ENCODE measurements at regions not wholly inside any gene's neighbourhood (a gene's known extent, or its start where the extent isn't known, plus 50 kb on each side); places are given as distances from the start of the nearest gene placed in this dataset.

DNA sequence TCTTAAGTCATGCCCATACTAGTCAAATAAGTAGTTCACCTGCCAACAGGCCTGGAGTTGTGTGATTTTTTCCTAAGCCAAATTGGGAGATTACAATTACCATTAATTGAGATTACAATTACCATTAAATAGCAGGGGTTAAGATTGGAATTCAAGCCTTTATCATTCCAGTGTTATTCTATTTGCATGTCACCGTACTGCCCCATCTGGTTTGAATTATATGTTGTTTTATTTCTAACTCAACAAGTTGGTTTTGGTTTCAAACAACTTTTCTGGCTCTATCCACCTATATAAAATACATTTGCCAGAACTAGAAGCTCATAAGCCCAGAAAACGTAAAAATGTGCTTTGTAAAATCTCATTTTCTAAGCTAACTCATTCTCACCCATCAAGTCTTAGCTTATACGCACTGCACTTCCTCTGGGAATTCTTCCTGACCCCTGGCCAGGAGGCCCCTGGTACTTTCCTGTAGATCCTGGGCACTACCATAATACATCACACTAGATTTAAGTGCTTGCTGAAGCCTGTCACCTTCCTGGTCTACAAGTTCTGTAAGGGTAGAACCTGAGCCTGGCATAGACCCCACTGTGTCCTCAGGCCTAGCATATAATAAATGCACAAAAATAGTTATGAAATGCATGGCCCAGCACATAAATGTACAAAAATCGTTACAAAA lies 242.0 kb upstream of the TRPM3 start:
- POLR2A ChIA-PET (ENCODE audit: unreplicated experiment) = no interaction called here
- Histone ChIP-seq H4K20me1 (ENCODE audit: low read length) (no peaks in the 10 kb centered on the region), H3K9me2 (replicated peaks; ENCODE audit: low read length) (no peaks in the 10 kb centered on the region), H3K4me2 (ENCODE audit: low read length) (no peak overlapping the region), H3K27ac (ENCODE audit: low read length) (no peak overlapping the region), H3K27me3 (ENCODE audit: low read length) (no peaks in the 10 kb centered on the region), H3K9me3 (ENCODE audit: low read length) (no peaks in the 10 kb centered on the region), H2AFZ (ENCODE audit: low read length) (no peak overlapping the region), H3K4me3 (ENCODE audit: low read length) (no peak overlapping the region), H3K79me2 (ENCODE audit: low read length) (no peaks in the 10 kb centered on the region), H3K4me1 (ENCODE audit: insufficient read depth, low read length) (no peaks in the 10 kb centered on the region), H3K9ac (ENCODE audit: low read length) (no peak overlapping the region), H3F3A (ENCODE audit: low read length, unreplicated experiment) (no peaks in the 10 kb centered on the region), H3K36me3 (ENCODE audit: low read depth, low read length) (no peaks in the 10 kb centered on the region)
- intact Hi-C loops (cut with micrococcal nuclease) = no loop called here
- ATAC-seq (no peak), DNase-seq (no peak)
- TF ChIP-seq, protein P1, sequence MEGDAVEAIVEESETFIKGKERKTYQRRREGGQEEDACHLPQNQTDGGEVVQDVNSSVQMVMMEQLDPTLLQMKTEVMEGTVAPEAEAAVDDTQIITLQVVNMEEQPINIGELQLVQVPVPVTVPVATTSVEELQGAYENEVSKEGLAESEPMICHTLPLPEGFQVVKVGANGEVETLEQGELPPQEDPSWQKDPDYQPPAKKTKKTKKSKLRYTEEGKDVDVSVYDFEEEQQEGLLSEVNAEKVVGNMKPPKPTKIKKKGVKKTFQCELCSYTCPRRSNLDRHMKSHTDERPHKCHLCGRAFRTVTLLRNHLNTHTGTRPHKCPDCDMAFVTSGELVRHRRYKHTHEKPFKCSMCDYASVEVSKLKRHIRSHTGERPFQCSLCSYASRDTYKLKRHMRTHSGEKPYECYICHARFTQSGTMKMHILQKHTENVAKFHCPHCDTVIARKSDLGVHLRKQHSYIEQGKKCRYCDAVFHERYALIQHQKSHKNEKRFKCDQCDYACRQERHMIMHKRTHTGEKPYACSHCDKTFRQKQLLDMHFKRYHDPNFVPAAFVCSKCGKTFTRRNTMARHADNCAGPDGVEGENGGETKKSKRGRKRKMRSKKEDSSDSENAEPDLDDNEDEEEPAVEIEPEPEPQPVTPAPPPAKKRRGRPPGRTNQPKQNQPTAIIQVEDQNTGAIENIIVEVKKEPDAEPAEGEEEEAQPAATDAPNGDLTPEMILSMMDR (conservative IDR thresholded peaks at IDR 0.05; ENCODE audit: low read depth, low read length) = no peak
- no peak for TF ChIP-seq EZH2 (IDR thresholded peaks at IDR 0.05; ENCODE audit: low read length, unreplicated experiment)
- no peak for TF ChIP-seq EZH2phosphoT487 (IDR thresholded peaks at IDR 0.05; ENCODE audit: borderline replicate concordance, low read length)
- BruUV-seq (replicated peaks) = no TSS peak
- CTCF ChIA-PET = no interaction called here

DNA sequence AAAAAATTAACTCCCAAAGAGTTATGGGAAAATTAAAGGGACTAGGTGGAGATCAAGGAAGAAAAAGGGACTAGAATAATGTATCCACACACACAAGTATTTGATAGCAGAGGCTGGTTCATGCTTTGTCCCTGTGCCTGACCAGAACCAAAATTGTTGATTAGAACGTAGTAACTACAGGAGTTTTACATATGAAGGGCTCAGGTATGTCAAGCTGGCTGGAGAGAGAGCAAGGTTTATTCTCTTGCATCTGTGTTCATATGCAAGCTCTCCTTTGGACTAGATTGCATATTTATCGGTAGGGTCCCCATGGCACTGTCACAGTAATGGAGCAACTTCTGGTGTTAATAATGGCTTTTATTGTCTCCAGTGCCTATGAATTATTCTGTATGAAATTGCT lies 239.9 kb upstream of the TRPM3 start:
- H4K20me1 ChIP-seq (ENCODE audit: low read length) = no peaks in the 10 kb centered on the region
- ATAC-seq (no peak), DNase-seq (no peak)
- no peaks in the 10 kb centered on the region for H3K9me3 ChIP-seq (ENCODE audit: low read length)
- intact Hi-C loops (cut with micrococcal nuclease) = no loop called here
- H2AFZ ChIP-seq (ENCODE audit: low read length) = no peak overlapping the region
- H3K36me3 ChIP-seq (ENCODE audit: low read depth, low read length) = no peaks in the 10 kb centered on the region
- no peak for TF ChIP-seq EZH2phosphoT487 (IDR thresholded peaks at IDR 0.05; ENCODE audit: borderline replicate concordance, low read length)
- no peaks in the 10 kb centered on the region for H3K27me3 ChIP-seq (ENCODE audit: low read length)
- no peaks in the 10 kb centered on the region for H3K4me1 ChIP-seq (ENCODE audit: insufficient read depth, low read length)
- no peaks in the 10 kb centered on the region for H3K9me2 ChIP-seq (replicated peaks; ENCODE audit: low read length)
- H3K79me2 ChIP-seq (ENCODE audit: low read length) = no peaks in the 10 kb centered on the region
- no peak overlapping the region for H3K9ac ChIP-seq (ENCODE audit: low read length)
- H3K27ac ChIP-seq (ENCODE audit: low read length) = no peak overlapping the region
- no peak overlapping the region for H3K4me2 ChIP-seq (ENCODE audit: low read length)
- CTCF ChIA-PET = no interaction called here
- POLR2A ChIA-PET (ENCODE audit: unreplicated experiment) = no interaction called here
- BruUV-seq (replicated peaks) = no TSS peak
- H3K4me3 ChIP-seq (ENCODE audit: low read length) = no peak overlapping the region
- no peaks in the 10 kb centered on the region for H3F3A ChIP-seq (ENCODE audit: low read length, unreplicated experiment)

DNA sequence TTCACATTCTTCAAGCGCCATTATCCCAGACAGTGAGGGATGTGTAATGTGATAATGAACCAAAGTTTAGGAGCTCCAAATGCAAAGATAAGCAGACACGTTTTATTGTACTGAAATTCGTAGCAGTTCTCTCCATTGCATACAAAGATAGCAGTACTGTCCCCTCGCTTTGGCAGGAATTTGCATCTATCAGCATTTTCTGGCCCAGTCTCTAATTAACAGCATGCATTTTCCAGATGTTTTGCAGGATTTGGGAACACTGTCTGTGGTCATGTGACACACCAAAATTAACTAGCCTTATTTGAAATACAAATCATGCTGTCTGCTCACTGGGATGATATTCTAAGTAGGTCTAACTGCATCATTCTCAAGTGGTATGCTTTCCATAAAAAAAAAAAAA lies 235.9 kb upstream of the TRPM3 start:
- no peak for TF ChIP-seq EZH2phosphoT487 (IDR thresholded peaks at IDR 0.05; ENCODE audit: borderline replicate concordance, low read length)
- TF ChIP-seq EZH2 (IDR thresholded peaks at IDR 0.05; ENCODE audit: low read length, unreplicated experiment) = no peak
- TF ChIP-seq, protein P1 (conservative IDR thresholded peaks at IDR 0.05; ENCODE audit: low read depth, low read length) = no peak
- Histone ChIP-seq H3K4me3 (ENCODE audit: low read length) (no peak overlapping the region), H3K9me3 (ENCODE audit: low read length) (no peaks in the 10 kb centered on the region), H3F3A (ENCODE audit: low read length, unreplicated experiment) (no peaks in the 10 kb centered on the region), H3K4me2 (ENCODE audit: low read length) (no peak overlapping the region), H4K20me1 (ENCODE audit: low read length) (no peaks in the 10 kb centered on the region), H3K36me3 (ENCODE audit: low read depth, low read length) (no peaks in the 10 kb centered on the region), H3K4me1 (ENCODE audit: insufficient read depth, low read length) (no peaks in the 10 kb centered on the region), H3K27ac (ENCODE audit: low read length) (no peak overlapping the region), H2AFZ (ENCODE audit: low read length) (no peak overlapping the region), H3K9ac (ENCODE audit: low read length) (no peak overlapping the region), H3K79me2 (ENCODE audit: low read length) (no peaks in the 10 kb centered on the region), H3K27me3 (ENCODE audit: low read length) (no peaks in the 10 kb centered on the region), H3K9me2 (replicated peaks; ENCODE audit: low read length) (no peaks in the 10 kb centered on the region)
- POLR2A ChIA-PET (ENCODE audit: unreplicated experiment) = no interaction called here
- intact Hi-C loops (cut with micrococcal nuclease) = no loop called here
- CTCF ChIA-PET = no interaction called here
- ATAC-seq (no peak), DNase-seq (no peak)
- no TSS peak for BruUV-seq (replicated peaks)

Data from PC-3 (cell line).